GM12801 (cell line): ENCODE measurements at regions not wholly inside any gene's neighbourhood (a gene's known extent, or its start where the extent isn't known, plus 50 kb on each side); places are given as distances from the start of the nearest gene placed in this dataset.

Experiments
- TF ChIP-seq, protein P1 (sequence below): IDR thresholded peaks from one replicate; pipeline ENCODE4 v1.5.1; 2011; ENCODE audit warnings: control low read depth; ENCODE audit not compliant: insufficient read length; ENCODE audit errors: extremely low read depth

DNA sequence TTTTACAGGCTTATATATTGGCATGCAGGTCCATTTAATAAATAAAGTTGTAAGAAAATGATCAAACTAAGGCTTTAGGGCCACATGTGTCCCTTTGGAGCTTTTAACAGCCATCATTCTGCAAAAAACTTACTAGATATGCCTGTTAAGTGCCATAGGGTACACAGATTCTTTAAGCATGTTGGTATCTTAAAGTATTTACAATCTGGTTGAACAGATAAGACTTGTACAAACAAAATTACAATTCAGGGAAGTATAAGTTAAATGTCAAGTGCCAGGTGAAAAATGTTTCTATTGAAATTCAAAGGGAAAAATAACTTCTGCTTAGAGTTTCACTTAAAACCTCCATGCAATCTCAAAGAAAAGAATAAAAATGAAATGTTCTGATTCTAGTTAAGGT, 558.4 kb upstream of the ST8SIA4 start:
- TF ChIP-seq, protein P1, sequence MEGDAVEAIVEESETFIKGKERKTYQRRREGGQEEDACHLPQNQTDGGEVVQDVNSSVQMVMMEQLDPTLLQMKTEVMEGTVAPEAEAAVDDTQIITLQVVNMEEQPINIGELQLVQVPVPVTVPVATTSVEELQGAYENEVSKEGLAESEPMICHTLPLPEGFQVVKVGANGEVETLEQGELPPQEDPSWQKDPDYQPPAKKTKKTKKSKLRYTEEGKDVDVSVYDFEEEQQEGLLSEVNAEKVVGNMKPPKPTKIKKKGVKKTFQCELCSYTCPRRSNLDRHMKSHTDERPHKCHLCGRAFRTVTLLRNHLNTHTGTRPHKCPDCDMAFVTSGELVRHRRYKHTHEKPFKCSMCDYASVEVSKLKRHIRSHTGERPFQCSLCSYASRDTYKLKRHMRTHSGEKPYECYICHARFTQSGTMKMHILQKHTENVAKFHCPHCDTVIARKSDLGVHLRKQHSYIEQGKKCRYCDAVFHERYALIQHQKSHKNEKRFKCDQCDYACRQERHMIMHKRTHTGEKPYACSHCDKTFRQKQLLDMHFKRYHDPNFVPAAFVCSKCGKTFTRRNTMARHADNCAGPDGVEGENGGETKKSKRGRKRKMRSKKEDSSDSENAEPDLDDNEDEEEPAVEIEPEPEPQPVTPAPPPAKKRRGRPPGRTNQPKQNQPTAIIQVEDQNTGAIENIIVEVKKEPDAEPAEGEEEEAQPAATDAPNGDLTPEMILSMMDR = no peak

DNA sequence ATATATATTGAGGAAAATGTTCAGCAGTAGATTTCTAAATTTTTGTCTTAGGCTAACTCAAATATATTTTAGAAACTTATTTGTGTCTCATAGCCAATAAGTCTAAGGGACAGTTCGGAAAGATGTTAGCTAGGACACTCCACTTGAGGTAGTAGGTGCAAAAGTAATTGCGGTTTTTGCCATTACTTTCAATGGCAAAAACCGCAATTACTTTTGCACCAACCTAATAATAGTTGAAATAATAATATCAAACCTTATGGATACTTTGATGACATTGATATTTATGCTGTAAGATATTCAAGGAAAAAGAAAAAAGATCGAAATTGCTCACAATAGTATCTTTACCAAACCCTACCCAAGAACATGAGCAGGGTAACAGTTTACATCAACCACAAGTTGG, 555.5 kb upstream of the ST8SIA4 start:
- TF ChIP-seq, protein P1 = no peak

DNA sequence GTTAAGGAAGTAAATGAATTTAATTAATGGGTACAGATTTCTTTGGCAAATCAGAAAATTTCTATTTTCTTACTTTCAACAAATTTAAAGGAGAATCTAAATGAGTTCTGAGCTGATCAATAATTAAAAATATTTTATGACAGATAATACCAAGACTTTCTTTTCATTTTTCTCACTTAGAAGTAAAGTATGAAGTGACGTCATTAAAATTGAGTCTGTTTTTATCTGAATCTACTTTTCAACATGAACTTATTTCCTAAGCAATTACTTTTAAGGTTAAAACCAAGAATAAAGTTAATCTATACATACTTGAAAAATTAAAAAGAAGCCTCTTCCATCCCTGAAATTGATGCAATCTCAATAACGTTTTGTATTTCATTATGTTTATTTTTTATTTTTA, 552.8 kb upstream of the ST8SIA4 start:
- TF ChIP-seq, protein P1 = no peak

DNA sequence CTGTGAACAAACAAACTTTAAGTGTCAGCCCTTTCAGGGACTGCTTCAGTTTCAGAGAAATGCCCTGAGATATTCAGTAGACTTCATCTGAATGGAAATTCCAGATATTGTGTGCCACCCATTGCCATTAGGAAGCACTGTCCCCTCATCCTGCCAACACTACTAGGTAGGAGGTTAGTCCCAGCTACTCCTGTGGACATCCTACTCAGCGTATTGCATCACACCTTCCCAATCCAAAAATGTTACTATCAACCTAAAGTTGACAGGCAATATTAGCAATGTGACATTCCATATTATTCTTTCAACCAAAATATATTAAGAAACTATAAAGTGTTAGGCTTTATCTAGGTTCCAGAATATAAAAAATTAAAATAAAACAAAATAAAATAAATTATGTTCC, 552.0 kb upstream of the ST8SIA4 start:
- TF ChIP-seq, protein P1 = no peak

DNA sequence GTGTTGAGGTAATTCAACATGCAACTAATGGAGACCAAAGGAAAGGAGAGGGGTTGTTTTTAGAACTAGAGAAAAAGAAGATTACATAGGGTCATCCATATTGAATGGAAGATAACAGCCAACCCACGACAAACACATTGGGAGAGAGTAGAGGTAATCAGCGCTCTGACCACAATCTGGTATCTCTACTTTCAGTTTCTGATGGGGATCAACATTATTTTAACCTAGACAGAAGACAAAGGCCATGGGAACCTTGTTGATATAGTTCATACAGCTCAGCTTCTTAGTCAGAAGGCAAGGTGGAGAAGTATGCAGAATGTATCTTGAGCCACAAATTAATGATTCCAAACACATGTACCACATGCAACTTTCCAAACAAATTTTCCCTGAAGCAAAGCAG, 537.1 kb upstream of the ST8SIA4 start:
- TF ChIP-seq, protein P1 = no peak

DNA sequence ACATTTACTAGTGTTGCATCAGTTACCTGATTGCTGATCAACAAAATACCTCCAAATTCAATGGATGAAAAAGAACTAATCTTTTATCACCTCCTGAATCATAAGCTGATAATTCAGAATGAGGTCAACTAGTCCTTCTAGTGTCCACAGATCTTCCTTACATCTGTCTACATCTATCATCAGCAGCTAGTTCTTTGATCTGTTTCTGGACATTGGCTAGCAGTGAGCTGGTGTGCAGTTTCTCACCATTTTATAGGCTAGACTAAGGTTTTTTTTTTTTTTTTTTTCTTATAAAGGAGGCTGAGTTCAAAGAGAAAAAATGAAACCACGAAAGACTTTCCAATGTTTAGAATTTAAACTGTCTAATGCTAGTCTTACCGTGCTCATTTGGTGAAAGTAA, 534.3 kb upstream of the ST8SIA4 start:
- TF ChIP-seq, protein P1 = no peak

DNA sequence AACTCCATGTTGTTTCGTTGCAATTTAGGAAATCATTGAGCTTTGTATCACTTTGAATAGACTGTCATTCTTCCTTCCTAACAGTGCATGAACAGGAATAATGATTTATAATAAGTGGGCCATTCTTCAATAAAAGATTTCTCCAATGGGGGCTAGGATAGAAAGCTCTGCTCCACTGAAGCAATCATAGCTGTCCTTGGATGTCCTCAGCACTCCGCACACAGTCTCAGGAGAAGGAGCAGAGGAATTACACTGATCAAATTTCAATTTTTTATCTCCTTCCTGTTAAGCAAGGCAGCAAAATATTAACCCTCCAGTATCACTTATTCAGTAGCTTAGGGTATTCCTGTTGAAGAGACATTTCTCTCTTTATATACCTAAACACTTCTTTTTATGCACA, 532.7 kb upstream of the ST8SIA4 start:
- TF ChIP-seq, protein P1 = no peak

DNA sequence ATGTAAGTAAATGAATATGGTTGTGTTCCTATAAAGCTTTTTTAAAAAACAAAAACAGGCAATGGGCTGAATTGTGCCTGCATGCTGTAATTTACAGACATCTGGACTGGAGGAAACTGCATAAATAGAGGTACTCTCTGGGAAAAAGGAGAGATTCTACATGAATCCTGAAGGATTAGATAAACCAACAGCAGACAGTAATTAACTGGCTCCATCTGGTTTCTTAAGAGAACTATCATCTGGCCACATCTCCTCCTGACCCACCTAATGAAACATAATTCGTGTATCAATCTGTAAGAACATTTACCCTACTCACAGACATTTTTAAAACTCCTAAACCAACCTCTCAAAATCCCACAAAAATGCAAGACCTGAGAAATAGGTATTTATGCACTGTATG, 528.1 kb upstream of the ST8SIA4 start:
- TF ChIP-seq, protein P1 = no peak
